Uterus (tissue), 2 donors: ENCODE measurements at regions not wholly inside any gene's neighbourhood (a gene's known extent, or its start where the extent isn't known, plus 50 kb on each side); places are given as distances from the start of the nearest gene placed in this dataset.

ENCODE experiments used
- POLR2A ChIP-seq, 2 donors: fragments of 450-650 bp; IDR thresholded peaks; one replicate each; pipeline ENCODE4 v1.6.1; 2016; ENCODE audit warnings: antibody characterized with exemption in 2 of 2, mild to moderate bottlenecking in 1 of 2, moderate library complexity in 1 of 2
- TF ChIP-seq, protein P1 (sequence below), 4 experiments: fragments of 200-600 bp in 2 of 4; fragments of 450-650 bp in 2 of 4; sonication (generic) in 2 of 4; IDR thresholded peaks; one replicate each; pipeline ENCODE4 v1.5.1; 2016 to 2019; ENCODE audit warnings: antibody characterized with exemption in 4 of 4, mild to moderate bottlenecking in 2 of 4, moderate library complexity in 1 of 4

DNA sequence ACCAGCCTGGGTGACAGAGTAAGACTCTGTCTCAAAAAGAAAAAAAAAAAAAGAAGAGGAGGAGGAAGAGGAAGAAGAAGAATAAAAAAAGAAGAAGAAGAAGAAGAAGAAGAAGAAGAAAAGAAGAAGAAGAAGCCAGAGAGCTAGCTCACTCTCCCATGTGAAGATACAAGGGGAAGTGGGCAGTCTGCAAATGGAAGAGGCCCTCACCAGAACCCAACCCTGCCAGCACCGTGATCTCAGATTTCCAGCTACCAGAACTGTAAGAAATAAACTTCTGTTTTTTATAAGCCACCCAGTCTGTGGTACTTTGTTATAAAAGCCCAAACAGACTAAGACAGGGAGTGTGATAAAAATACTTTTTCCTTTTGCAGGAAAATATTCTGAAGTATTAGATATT lies 130.7 kb downstream of the ETNK1 start:
- no peak for TF ChIP-seq POLR2A (IDR thresholded peaks at IDR 0.05)
- TF ChIP-seq, protein P1, sequence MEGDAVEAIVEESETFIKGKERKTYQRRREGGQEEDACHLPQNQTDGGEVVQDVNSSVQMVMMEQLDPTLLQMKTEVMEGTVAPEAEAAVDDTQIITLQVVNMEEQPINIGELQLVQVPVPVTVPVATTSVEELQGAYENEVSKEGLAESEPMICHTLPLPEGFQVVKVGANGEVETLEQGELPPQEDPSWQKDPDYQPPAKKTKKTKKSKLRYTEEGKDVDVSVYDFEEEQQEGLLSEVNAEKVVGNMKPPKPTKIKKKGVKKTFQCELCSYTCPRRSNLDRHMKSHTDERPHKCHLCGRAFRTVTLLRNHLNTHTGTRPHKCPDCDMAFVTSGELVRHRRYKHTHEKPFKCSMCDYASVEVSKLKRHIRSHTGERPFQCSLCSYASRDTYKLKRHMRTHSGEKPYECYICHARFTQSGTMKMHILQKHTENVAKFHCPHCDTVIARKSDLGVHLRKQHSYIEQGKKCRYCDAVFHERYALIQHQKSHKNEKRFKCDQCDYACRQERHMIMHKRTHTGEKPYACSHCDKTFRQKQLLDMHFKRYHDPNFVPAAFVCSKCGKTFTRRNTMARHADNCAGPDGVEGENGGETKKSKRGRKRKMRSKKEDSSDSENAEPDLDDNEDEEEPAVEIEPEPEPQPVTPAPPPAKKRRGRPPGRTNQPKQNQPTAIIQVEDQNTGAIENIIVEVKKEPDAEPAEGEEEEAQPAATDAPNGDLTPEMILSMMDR (IDR thresholded peaks at IDR 0.05), result no peak
